MCF 10A (cell line): ENCODE measurements at regions not wholly inside any gene's neighbourhood (a gene's known extent, or its start where the extent isn't known, plus 50 kb on each side); places are given as distances from the start of the nearest gene placed in this dataset.

Source experiments
- BruUV-seq: library from RNA; stranded (reverse); fragments of 400-500 nt; replicated peaks from 2 replicates; lab custom pipeline; 2021; lab: Mats Ljungman, UMichigan
- CTCF ChIA-PET: fragments of 300-600 bp; sonication (Branson Sonifier 250); formaldehyde crosslinking; extraction: SDS; loops from one replicate; lab custom pipeline; 2021; ENCODE audit warnings: antibody characterized with exemption, inconsistent platforms; lab: Yijun Ruan, JAX
- POLR2A ChIA-PET: fragments of 300-600, 350-650 bp; sonication (Branson Sonifier 250); formaldehyde crosslinking; extraction: SDS; loops from one replicate; lab custom pipeline; 2020; ENCODE audit warnings: antibody characterized with exemption, inconsistent platforms; lab: Yijun Ruan, JAX
- DNase-seq: peaks from one replicate; pipeline ENCODE4 v3.0.0-alpha.2; 2018; ENCODE audit not compliant: unreplicated experiment
- H3K27ac Mint-ChIP-seq: one replicate; pipeline ENCODE4 v1.8.0; 2022; ENCODE audit warnings: mild to moderate bottlenecking, low read depth, mixed read lengths; ENCODE audit not compliant: unreplicated experiment
- H3K27me3 Mint-ChIP-seq: one replicate; pipeline ENCODE4 v1.8.0; 2022; ENCODE audit warnings: mixed read lengths; ENCODE audit not compliant: insufficient read depth, unreplicated experiment
- H3K36me3 Mint-ChIP-seq: one replicate; pipeline ENCODE4 v1.8.0; 2022; ENCODE audit warnings: mild to moderate bottlenecking, moderate library complexity, mixed read lengths; ENCODE audit not compliant: insufficient read depth, unreplicated experiment
- H3K4me1 Mint-ChIP-seq: one replicate; pipeline ENCODE4 v1.8.0; 2022; ENCODE audit warnings: mixed read lengths; ENCODE audit not compliant: insufficient read depth, unreplicated experiment
- H3K4me3 Mint-ChIP-seq: one replicate; pipeline ENCODE4 v1.8.0; 2022; ENCODE audit warnings: mild to moderate bottlenecking, moderate library complexity, mixed read lengths; ENCODE audit not compliant: unreplicated experiment
- H3K9me3 Mint-ChIP-seq: one replicate; pipeline ENCODE4 v1.8.0; 2022; ENCODE audit warnings: mixed read lengths; ENCODE audit not compliant: unreplicated experiment
- intact Hi-C: fragments of 100-400 bp; cut with micrococcal nuclease; formaldehyde crosslinking; loops from 2 replicates; pipeline ENCODE4 v1.14.1; 2022
- TF ChIP-seq, protein P1 (sequence below): fragments of 200-600 bp; IDR thresholded peaks from one replicate; pipeline ENCODE4 v1.8.0; 2022; ENCODE audit warnings: antibody characterized with exemption, mild to moderate bottlenecking; ENCODE audit not compliant: unreplicated experiment

DNA sequence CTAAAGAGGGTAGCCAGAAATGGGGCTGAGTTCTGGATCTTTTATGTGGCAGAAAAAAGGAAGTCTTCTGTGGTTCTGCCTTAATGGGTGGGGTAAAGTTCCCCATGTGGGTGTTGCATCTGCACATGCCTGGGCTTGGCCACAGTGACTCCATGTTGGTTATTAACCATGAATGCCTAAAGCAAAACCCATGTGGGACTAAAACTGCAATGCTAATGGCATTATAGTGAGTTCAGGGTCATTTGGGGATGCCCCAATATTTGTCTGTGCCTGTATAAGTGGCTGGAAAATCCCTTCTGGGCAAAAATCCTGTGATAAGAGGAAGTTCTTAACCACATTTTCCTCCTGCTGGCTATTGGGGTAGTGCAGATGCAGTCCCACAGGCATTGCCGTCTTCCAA is 857.4 kb downstream of the FAT4 start:
- Mint-ChIP-seq H3K4me1 (peaks cover 6% of the 10 kb centered on the region), H3K4me3 (no peak overlapping the region), H3K27me3 (no peaks in the 10 kb centered on the region), H3K27ac (no peak overlapping the region), H3K36me3 (no peaks in the 10 kb centered on the region), H3K9me3 (no peaks in the 10 kb centered on the region)
- no peak for DNase-seq
- BruUV-seq = no TSS peak
- CTCF ChIA-PET = no interaction called here
- intact Hi-C loops = no loop called here
- TF ChIP-seq, protein P1, sequence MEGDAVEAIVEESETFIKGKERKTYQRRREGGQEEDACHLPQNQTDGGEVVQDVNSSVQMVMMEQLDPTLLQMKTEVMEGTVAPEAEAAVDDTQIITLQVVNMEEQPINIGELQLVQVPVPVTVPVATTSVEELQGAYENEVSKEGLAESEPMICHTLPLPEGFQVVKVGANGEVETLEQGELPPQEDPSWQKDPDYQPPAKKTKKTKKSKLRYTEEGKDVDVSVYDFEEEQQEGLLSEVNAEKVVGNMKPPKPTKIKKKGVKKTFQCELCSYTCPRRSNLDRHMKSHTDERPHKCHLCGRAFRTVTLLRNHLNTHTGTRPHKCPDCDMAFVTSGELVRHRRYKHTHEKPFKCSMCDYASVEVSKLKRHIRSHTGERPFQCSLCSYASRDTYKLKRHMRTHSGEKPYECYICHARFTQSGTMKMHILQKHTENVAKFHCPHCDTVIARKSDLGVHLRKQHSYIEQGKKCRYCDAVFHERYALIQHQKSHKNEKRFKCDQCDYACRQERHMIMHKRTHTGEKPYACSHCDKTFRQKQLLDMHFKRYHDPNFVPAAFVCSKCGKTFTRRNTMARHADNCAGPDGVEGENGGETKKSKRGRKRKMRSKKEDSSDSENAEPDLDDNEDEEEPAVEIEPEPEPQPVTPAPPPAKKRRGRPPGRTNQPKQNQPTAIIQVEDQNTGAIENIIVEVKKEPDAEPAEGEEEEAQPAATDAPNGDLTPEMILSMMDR = no peak
- POLR2A ChIA-PET = no interaction called here

DNA sequence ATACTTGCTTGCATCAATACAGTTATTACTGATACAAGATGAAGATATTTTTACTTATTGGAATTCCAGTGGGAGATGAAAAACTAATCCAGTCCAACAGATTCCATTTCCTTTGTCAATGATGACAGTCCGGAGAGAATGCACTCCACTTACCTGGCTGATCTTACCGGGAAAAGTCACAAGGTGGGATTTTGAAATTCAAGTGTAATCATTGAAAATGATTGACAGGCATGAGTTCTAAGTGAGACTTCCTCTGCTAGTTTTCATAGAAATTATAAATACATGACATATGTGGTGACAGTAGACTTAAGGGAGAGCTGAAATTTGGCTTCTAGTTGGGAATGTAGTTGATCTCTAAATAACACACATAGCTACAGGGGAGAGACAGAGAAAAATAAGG is 859.9 kb downstream of the FAT4 start:
- H3K4me3 Mint-ChIP-seq = no peak overlapping the region
- no peaks in the 10 kb centered on the region for H3K27me3 Mint-ChIP-seq
- POLR2A ChIA-PET = interaction anchor here (0.5 kb wide), 1 partner anchor 222 kb away, joined by 3 read pairs; no protein-coding TSS in a partner anchor
- peaks cover 6% of the 10 kb centered on the region for H3K4me1 Mint-ChIP-seq
- CTCF ChIA-PET = interaction anchor here (0.7 kb wide), 1 partner anchor 312 kb away, joined by 3 read pairs; no protein-coding TSS in a partner anchor
- BruUV-seq = no TSS peak
- DNase-seq = no peak
- intact Hi-C loops = no loop called here
- no peak overlapping the region for H3K27ac Mint-ChIP-seq
- no peaks in the 10 kb centered on the region for H3K36me3 Mint-ChIP-seq
- TF ChIP-seq, protein P1 = no peak
- no peaks in the 10 kb centered on the region for H3K9me3 Mint-ChIP-seq

DNA sequence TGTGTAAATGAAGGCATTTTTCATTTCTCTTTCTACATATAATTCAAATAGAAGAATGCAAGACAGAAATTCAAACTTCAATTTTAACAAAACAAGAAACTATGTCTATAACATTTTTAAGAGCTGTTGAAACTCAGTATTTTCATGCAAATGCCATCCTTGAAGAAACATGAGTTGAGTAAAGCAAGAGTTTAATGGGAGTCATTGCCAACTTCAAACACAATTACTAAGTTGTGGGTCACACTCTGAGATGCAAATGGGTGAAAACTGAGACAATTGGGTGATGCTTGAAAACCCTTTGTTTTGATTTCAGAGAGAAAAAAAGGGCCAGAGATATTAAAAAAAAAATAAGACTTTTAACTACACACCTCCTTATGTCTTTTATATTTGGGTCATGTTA is 865.9 kb downstream of the FAT4 start:
- intact Hi-C loops = no loop called here
- Mint-ChIP-seq H3K9me3 (no peaks in the 10 kb centered on the region), H3K27me3 (no peaks in the 10 kb centered on the region), H3K27ac (no peak overlapping the region), H3K4me1 (no peaks in the 10 kb centered on the region), H3K4me3 (no peak overlapping the region), H3K36me3 (no peaks in the 10 kb centered on the region)
- ChIA-PET POLR2A (no interaction called here), CTCF (interaction anchor here (0.6 to 0.8 kb wide), 3 partner anchors 13 to 1857 kb away, joined by 3 to 4 read pairs (median 3); no protein-coding TSS in a partner anchor)
- TF ChIP-seq, protein P1 = no peak
- no peak for DNase-seq
- no TSS peak for BruUV-seq

DNA sequence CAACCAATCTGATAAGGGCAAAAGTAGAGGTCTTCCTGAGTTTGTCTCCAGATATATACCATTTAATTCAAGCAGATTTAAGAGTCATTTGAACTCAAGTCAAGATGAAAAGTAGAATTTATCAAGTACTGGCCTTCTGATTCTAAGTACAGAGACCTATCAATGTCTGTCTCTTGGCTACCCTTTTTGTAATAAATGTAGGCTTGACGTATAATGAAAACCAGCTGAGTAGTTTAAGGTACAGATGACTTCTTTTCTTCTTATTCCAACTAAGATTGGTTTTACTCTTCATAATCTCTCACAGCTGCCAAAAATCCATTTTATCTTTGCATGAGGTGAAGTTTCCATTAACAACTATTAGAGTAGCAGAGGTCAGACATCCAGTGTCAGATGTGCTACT is 867.6 kb downstream of the FAT4 start:
- H3K36me3 Mint-ChIP-seq = no peaks in the 10 kb centered on the region
- no peak for DNase-seq
- H3K27me3 Mint-ChIP-seq = no peaks in the 10 kb centered on the region
- H3K9me3 Mint-ChIP-seq = no peaks in the 10 kb centered on the region
- H3K27ac Mint-ChIP-seq = no peak overlapping the region
- TF ChIP-seq, protein P1 = no peak
- H3K4me3 Mint-ChIP-seq = no peak overlapping the region
- no TSS peak for BruUV-seq
- no peaks in the 10 kb centered on the region for H3K4me1 Mint-ChIP-seq
- intact Hi-C loops = no loop called here
- POLR2A ChIA-PET = no interaction called here
- CTCF ChIA-PET = no interaction called here
